Fibroblast of lung (primary cell): ENCODE measurements at regions not wholly inside any gene's neighbourhood (a gene's known extent, or its start where the extent isn't known, plus 50 kb on each side); places are given as distances from the start of the nearest gene placed in this dataset.

ENCODE experiments used
- EZH2 ChIP-seq: IDR thresholded peaks from 2 replicates; pipeline ENCODE4 v1.5.1; 2012; ENCODE audit warnings: low read length, control low read depth, mild to moderate bottlenecking; ENCODE audit errors: missing control alignments
- TF ChIP-seq, protein P1 (sequence below), 2 donors: IDR thresholded peaks in 1 of 2; conservative IDR thresholded peaks in 1 of 2; 1 replicate in 1 of 2; 2 replicates in 1 of 2; pipeline ENCODE4 v1.5.1; 2011 to 2012; ENCODE audit warnings: low read length in 2 of 2, control low read depth in 1 of 2, inconsistent platforms in 1 of 2, low read depth in 1 of 2, mild to moderate bottlenecking in 1 of 2

DNA sequence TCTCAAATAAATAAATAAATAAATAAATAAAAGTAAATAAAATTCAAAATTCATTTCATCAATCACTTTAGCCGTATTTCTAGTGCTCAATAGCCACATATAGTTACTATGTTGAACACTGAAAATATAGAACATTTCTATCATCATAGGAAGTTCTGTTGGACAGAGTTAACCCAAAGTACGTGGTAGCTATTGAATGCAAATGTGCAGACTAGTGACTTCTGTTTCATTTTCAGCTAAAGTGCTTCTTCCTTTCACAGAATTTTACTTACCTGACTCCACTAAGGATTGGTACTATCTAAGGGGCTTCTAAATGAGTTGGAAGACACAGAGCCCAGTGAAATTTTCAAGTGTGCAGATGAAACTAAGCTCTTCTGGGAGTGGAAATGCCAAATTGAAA lies 1208.3 kb downstream of the MAT2B start:
- no peak for TF ChIP-seq EZH2
- TF ChIP-seq, protein P1, sequence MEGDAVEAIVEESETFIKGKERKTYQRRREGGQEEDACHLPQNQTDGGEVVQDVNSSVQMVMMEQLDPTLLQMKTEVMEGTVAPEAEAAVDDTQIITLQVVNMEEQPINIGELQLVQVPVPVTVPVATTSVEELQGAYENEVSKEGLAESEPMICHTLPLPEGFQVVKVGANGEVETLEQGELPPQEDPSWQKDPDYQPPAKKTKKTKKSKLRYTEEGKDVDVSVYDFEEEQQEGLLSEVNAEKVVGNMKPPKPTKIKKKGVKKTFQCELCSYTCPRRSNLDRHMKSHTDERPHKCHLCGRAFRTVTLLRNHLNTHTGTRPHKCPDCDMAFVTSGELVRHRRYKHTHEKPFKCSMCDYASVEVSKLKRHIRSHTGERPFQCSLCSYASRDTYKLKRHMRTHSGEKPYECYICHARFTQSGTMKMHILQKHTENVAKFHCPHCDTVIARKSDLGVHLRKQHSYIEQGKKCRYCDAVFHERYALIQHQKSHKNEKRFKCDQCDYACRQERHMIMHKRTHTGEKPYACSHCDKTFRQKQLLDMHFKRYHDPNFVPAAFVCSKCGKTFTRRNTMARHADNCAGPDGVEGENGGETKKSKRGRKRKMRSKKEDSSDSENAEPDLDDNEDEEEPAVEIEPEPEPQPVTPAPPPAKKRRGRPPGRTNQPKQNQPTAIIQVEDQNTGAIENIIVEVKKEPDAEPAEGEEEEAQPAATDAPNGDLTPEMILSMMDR (conservative IDR thresholded peaks at IDR 0.05 in 1 of 2, IDR thresholded peaks at IDR 0.05 in 1 of 2; ENCODE audit: low read depth in 1 of 2, low read length in 2 of 2): no peak
